TTC549 (cell line): ENCODE measurements at regions not wholly inside any gene's neighbourhood (a gene's known extent, or its start where the extent isn't known, plus 50 kb on each side); places are given as distances from the start of the nearest gene placed in this dataset.

Experiments used
- FAIRE-seq: peaks from 2 replicates; lab custom pipeline; 2012; peaks lifted over from hg19 to GRCh38; lab: Jason Lieb, UNC

- FAIRE-seq, result no peak
These were observed 133.4 kb downstream of the ESM1 start for GRCh38 chr5:54852007-54852406.

GRCh38 chr5:54851449-54851848 lies 133.9 kb downstream of the ESM1 start:
- FAIRE-seq, result no peak

GRCh38 chr5:54848581-54848980 lies 136.8 kb downstream of the ESM1 start:
- no peak for FAIRE-seq

GRCh38 chr5:54845567-54845941 lies 139.8 kb downstream of the ESM1 start:
- no peak for FAIRE-seq

- FAIRE-seq, result peak; percentile 82
These were observed 140.4 kb downstream of the ESM1 start for GRCh38 chr5:54844905-54845566.

GRCh38 chr5:54844266-54844665 lies 141.1 kb downstream of the ESM1 start:
- FAIRE-seq, result no peak

- FAIRE-seq, result no peak
These were observed 143.9 kb downstream of the ESM1 start for GRCh38 chr5:54841481-54841880.

- FAIRE-seq, result no peak
These were observed 146.6 kb downstream of the ESM1 start for GRCh38 chr5:54838843-54839242.

GRCh38 chr5:54837981-54838380 lies 147.4 kb downstream of the ESM1 start:
- FAIRE-seq, result no peak

- no peak for FAIRE-seq
These were observed 148.3 kb downstream of the ESM1 start for GRCh38 chr5:54837093-54837492.

GRCh38 chr5:54835647-54836046 lies 149.7 kb downstream of the ESM1 start:
- no peak for FAIRE-seq

- no peak for FAIRE-seq
These were observed 151.1 kb downstream of the ESM1 start for GRCh38 chr5:54834121-54834842.

- FAIRE-seq, result no peak
These were observed 151.8 kb downstream of the ESM1 start for GRCh38 chr5:54833590-54833989.

- no peak for FAIRE-seq
These were observed 152.5 kb downstream of the ESM1 start for GRCh38 chr5:54832858-54833257.

- FAIRE-seq, result no peak
These were observed 153.3 kb downstream of the ESM1 start for GRCh38 chr5:54832045-54832444.

- FAIRE-seq, result no peak
These were observed 154.2 kb downstream of the ESM1 start for GRCh38 chr5:54831233-54831632.

- FAIRE-seq, result no peak
These were observed 155.5 kb downstream of the ESM1 start for GRCh38 chr5:54829676-54830535.

GRCh38 chr5:54829102-54829501 lies 156.3 kb downstream of the ESM1 start:
- FAIRE-seq, result no peak

GRCh38 chr5:54828151-54828550 lies 157.2 kb downstream of the ESM1 start:
- no peak for FAIRE-seq

- FAIRE-seq, result no peak
These were observed 160.4 kb downstream of the ESM1 start for GRCh38 chr5:54825005-54825404.

GRCh38 chr5:54823006-54823405 lies 162.4 kb downstream of the ESM1 start:
- FAIRE-seq, result no peak

GRCh38 chr5:54822324-54822687 lies 163.1 kb downstream of the ESM1 start:
- no peak for FAIRE-seq
